Type B pancreatic cell (in vitro differentiated cells): ENCODE measurements at regions not wholly inside any gene's neighbourhood (a gene's known extent, or its start where the extent isn't known, plus 50 kb on each side); places are given as distances from the start of the nearest gene placed in this dataset.
"Not testable (repeated sequence)": the region's sequence is repeated elsewhere in the genome, so short reads cannot be mapped to it uniquely, and the experiment has no call there.

Experiments
- DNase-seq: peaks from one replicate; pipeline ENCODE4 v3.0.0; 2021; ENCODE audit warnings: mixed read lengths; ENCODE audit not compliant: unreplicated experiment; ENCODE audit errors: extremely low spot score
- H3K27ac Mint-ChIP-seq: 2 replicates; pipeline ENCODE4 v1.8.0; 2021; ENCODE audit warnings: mild to moderate bottlenecking, mixed read lengths
- H3K27me3 Mint-ChIP-seq: 2 replicates; pipeline ENCODE4 v1.8.0; 2021; ENCODE audit warnings: mixed read lengths
- H3K36me3 Mint-ChIP-seq: 2 replicates; pipeline ENCODE4 v1.8.0; 2021; ENCODE audit warnings: mixed read lengths
- H3K4me1 Mint-ChIP-seq: one replicate; pipeline ENCODE4 v1.8.0; 2021; ENCODE audit warnings: mixed read lengths; ENCODE audit not compliant: unreplicated experiment
- H3K4me3 Mint-ChIP-seq: 2 replicates; pipeline ENCODE4 v1.8.0; 2021; ENCODE audit warnings: mild to moderate bottlenecking, mixed read lengths
- H3K9me3 Mint-ChIP-seq: 2 replicates; pipeline ENCODE4 v1.8.0; 2021; ENCODE audit warnings: mixed read lengths
- TF ChIP-seq, protein P1 (sequence below): fragments of 200-600 bp; sonication (generic); conservative IDR thresholded peaks from 2 replicates; pipeline ENCODE4 v1.5.0; 2021; ENCODE audit warnings: antibody characterized with exemption, mild to moderate bottlenecking

DNA sequence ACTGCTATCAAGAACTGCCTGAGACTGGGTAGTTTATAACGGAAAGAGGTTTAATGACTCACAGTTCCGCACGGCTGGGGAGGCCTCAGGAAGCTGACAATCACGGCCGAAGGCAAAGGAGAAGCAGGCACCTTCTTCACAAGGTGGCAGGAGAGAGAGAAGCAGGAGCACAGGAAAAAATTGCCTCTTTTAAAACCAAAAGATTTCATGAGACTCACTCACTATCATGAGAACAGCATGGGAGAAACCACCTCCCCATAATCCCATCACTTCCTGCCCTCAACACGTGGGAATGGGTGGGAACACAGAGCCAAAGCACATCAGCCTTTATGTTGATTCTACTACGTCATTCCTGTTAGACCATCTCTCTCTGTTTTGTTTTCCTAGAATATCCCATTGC, 650.9 kb upstream of the SEMA6D start:
- H3K27me3 Mint-ChIP-seq, result no peaks in the 10 kb centered on the region
- no peaks in the 10 kb centered on the region for H3K36me3 Mint-ChIP-seq
- no peaks in the 10 kb centered on the region for H3K9me3 Mint-ChIP-seq
- DNase-seq, result no peak
- H3K27ac Mint-ChIP-seq, result no peak overlapping the region
- no peak overlapping the region for H3K4me3 Mint-ChIP-seq
- TF ChIP-seq, protein P1, sequence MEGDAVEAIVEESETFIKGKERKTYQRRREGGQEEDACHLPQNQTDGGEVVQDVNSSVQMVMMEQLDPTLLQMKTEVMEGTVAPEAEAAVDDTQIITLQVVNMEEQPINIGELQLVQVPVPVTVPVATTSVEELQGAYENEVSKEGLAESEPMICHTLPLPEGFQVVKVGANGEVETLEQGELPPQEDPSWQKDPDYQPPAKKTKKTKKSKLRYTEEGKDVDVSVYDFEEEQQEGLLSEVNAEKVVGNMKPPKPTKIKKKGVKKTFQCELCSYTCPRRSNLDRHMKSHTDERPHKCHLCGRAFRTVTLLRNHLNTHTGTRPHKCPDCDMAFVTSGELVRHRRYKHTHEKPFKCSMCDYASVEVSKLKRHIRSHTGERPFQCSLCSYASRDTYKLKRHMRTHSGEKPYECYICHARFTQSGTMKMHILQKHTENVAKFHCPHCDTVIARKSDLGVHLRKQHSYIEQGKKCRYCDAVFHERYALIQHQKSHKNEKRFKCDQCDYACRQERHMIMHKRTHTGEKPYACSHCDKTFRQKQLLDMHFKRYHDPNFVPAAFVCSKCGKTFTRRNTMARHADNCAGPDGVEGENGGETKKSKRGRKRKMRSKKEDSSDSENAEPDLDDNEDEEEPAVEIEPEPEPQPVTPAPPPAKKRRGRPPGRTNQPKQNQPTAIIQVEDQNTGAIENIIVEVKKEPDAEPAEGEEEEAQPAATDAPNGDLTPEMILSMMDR, result no peak
- H3K4me1 Mint-ChIP-seq, result no peaks in the 10 kb centered on the region

DNA sequence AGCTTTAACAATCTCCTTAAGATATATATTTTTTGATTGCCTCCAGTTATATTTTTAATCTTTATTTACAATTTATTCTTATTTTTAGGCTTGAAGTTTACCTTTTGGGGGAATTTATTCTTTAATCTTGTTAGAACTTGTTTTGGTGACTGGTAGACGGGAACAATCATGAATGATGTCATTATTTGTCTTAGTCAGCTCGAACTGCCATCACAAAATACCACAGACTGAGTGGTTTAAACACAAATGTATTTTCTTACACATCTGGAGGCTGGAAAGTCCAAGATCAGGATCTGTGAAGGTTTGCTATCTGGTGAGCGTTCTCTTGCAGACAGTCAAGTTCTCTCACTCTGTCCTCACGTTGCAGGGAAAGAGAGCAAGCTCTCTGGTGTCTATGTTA, 639.5 kb upstream of the SEMA6D start:
- H3K27me3 Mint-ChIP-seq, H3K27ac Mint-ChIP-seq, H3K9me3 Mint-ChIP-seq, H3K36me3 Mint-ChIP-seq, H3K4me3 Mint-ChIP-seq, H3K4me1 Mint-ChIP-seq, DNase-seq: not testable (repeated sequence)

DNA sequence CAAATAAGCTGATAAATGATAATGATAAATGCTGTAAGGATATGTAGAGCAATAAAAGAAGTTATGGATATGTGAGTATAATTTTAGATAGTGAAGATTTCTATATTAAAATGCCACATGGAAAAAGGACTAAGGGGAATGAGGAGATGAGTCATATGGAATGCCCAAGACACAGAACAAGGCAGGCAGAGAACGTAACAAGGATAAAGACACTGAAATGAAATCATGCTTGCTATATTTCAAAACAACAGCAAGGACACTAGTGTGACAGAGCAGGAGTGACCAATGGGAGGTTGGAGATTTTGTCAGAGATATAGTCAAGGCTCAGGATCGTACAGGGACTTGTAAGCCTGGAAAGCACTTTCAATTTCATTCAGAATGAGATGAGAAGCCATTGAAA, 621.5 kb upstream of the SEMA6D start:
- Mint-ChIP-seq H3K4me1 (no peaks in the 10 kb centered on the region), H3K36me3 (no peaks in the 10 kb centered on the region), H3K27ac (no peak overlapping the region), H3K9me3 (no peaks in the 10 kb centered on the region), H3K27me3 (no peaks in the 10 kb centered on the region), H3K4me3 (no peak overlapping the region)
- TF ChIP-seq, protein P1, result no peak
- no peak for DNase-seq

DNA sequence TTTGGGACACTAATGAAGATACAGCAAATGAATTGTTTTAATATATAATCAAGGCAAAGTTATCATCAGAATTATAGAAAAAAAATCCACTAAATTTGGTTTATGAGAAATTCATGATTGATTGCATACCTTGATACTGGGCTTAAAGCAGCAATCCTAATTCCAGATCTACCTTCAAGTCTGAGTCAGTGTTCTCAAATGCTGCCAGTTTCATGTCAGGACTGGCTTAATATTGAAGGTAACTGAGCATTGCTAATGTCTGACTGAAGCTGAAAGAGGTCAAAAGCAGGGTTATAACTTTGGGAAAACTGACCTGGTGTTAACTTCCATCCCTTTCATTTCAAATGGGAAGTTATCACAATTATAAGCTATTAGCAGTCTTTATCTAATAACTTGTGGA, 618.8 kb upstream of the SEMA6D start:
- not testable (repeated sequence) for H3K27me3 Mint-ChIP-seq, H3K4me1 Mint-ChIP-seq, H3K36me3 Mint-ChIP-seq, DNase-seq, H3K9me3 Mint-ChIP-seq, H3K4me3 Mint-ChIP-seq, H3K27ac Mint-ChIP-seq

DNA sequence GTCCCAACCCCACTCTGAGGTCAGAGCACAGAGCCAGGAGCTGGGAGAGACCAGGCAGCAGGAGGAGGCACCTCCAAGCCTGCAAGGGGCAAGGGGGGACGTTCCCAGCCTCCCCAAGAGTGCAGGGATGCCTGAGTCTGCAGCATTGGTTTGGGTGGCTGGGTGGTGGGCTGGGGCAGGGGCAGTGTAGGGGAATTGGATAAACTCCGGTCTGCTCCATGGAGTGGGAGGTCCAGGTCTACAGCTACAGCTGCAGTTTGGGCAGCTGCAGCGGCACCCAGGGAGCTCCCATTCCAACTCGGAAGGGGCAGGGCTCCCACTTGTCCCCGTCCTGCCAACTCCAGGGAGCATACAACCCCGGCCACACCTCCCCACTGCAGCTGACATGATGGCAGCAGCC, 617.5 kb upstream of the SEMA6D start:
- H3K36me3 Mint-ChIP-seq, DNase-seq, H3K27me3 Mint-ChIP-seq, H3K9me3 Mint-ChIP-seq, H3K4me3 Mint-ChIP-seq, H3K27ac Mint-ChIP-seq, H3K4me1 Mint-ChIP-seq: not testable (repeated sequence)

DNA sequence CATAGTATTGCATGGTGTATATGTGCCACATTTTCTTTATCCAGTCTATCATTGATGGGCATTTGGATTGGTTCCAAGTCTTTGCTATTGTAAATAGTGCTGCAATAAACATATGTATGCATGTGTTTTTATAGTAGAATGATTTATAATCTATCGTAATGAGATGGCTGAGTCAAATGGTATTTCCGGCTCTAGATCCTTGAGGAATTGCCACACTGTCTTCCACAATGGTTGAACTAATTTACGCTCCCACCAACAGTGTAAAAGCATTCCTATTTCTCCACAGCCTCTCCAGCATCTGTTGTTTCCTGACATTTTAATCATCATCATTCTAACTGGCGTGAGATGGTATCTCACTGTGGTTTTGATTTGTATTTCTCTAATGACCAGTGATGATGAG, 608.5 kb upstream of the SEMA6D start:
- H3K4me1 Mint-ChIP-seq, H3K27ac Mint-ChIP-seq, H3K36me3 Mint-ChIP-seq, H3K27me3 Mint-ChIP-seq, H3K9me3 Mint-ChIP-seq, DNase-seq, H3K4me3 Mint-ChIP-seq: not testable (repeated sequence)

DNA sequence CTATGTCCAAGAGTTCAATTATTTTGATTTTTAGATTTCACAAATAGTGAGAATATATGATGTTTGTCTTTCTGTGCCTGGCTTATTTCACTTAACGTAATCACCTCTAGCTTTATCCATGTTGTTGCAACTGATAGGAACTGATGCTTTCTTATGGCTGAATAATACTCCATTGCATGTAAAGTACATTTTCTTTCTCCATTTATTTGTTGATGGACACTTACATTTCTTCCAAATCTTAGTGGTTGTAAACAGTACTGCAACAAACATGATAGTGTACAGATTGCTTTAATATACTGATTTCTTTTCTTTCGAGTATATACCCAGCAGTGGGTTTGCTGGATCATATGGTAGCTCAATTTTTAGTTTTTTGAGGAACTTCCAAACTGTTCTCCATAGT, 600.6 kb upstream of the SEMA6D start:
- no peaks in the 10 kb centered on the region for H3K36me3 Mint-ChIP-seq
- no peak overlapping the region for H3K27ac Mint-ChIP-seq
- no peak overlapping the region for H3K4me3 Mint-ChIP-seq
- H3K27me3 Mint-ChIP-seq, result no peaks in the 10 kb centered on the region
- no peak for DNase-seq
- peaks cover 4% of the 10 kb centered on the region for H3K9me3 Mint-ChIP-seq
- TF ChIP-seq, protein P1, result peak; percentile 58
- H3K4me1 Mint-ChIP-seq, result no peaks in the 10 kb centered on the region

DNA sequence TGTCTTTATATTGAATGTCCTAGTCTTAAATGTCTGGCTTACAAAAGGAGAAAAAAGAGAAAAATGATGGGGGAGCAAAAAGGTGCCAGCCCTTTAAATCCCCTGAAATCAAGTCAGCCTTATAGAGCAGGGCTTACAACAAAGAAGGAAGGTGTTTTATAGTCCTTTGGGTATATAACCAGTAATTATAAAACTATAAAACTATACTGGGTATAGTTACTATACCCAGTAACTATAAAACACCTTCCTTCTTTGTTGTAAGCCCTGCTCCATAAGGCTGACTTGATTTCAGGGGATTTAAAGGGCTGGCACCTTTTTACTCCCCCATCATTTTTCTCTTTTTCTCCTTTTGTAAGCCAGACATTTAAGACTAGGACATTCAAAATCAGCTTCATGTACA, 598.0 kb upstream of the SEMA6D start:
- TF ChIP-seq, protein P1, result no peak
- no peak overlapping the region for H3K27ac Mint-ChIP-seq
- no peaks in the 10 kb centered on the region for H3K27me3 Mint-ChIP-seq
- DNase-seq, result no peak
- H3K36me3 Mint-ChIP-seq, result no peaks in the 10 kb centered on the region
- peaks cover 4% of the 10 kb centered on the region for H3K9me3 Mint-ChIP-seq
- no peaks in the 10 kb centered on the region for H3K4me1 Mint-ChIP-seq
- H3K4me3 Mint-ChIP-seq, result no peak overlapping the region
